AG04450 (cell line): ENCODE measurements at regions not wholly inside any gene's neighbourhood (a gene's known extent, or its start where the extent isn't known, plus 50 kb on each side); places are given as distances from the start of the nearest gene placed in this dataset.

ENCODE experiments used
- CTCF ChIA-PET: fragments of 300-600, 350-600 bp; formaldehyde crosslinking; extraction: SDS; loops from one replicate; lab custom pipeline; 2022; ENCODE audit warnings: antibody characterized with exemption, inconsistent platforms; lab: Charles Lee
- POLR2A ChIA-PET: fragments of 350-600 bp; formaldehyde crosslinking; extraction: SDS; loops from one replicate; lab custom pipeline; 2021; ENCODE audit warnings: antibody characterized with exemption, inconsistent platforms; lab: Yijun Ruan, JAX
- DNase-seq: peaks from one replicate; pipeline ENCODE4 v3.0.0-alpha.2; 2011; ENCODE audit warnings: low read depth, low spot score
- H3K27ac ChIP-seq: one replicate; pipeline ENCODE4 v1.5.1; 2012; ENCODE audit warnings: low read depth, low read length, control low read depth
- H3K27me3 ChIP-seq: one replicate; pipeline ENCODE4 v1.6.0; 2012; ENCODE audit warnings: low read length; ENCODE audit not compliant: control insufficient read depth, insufficient read depth
- H3K4me3 ChIP-seq: 2 replicates; pipeline ENCODE4 v1.5.1; 2011; ENCODE audit warnings: mild to moderate bottlenecking, low read depth, low read length, control low read depth
- H3K9me3 ChIP-seq: 2 replicates; pipeline ENCODE4 v1.5.1; 2012; ENCODE audit warnings: low read length; ENCODE audit not compliant: control insufficient read depth, insufficient read depth
- CTCF ChIP-seq: IDR thresholded peaks from 2 replicates; pipeline ENCODE4 v1.5.1; 2011; ENCODE audit warnings: low read depth, low read length, control low read depth, inconsistent platforms

DNA sequence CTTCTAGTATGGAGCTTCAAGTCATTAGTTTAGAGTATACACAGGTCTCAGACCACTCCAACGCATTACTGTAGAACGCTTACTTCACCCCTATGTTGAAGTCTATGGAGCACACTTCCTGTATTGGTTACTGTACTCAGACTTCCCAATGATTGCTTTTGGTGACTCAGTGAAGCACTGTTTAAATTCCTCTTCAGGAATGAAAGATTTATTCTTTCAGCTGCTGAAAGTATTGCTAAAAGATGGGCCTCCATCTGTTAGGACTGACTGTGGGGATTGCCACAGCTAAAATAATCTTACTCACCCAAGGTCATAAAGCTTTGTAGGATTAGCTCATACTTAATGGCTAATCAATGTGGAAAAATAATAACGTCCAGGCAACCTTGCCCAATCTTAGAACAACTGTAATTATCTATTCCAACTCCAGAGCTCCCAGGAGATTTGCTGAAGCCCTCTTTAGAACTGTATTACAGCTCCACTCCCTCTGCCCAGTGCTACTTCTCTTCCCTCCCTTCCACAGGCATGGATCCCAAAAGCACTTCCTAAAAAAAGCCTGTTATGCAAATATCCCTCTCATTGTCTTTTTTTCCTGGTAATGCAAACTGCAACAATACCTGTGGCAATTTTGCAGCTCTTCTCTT lies 281.9 kb upstream of the HS3ST1 start:
- ChIA-PET POLR2A (no interaction called here), CTCF (interaction anchor here (0.6 to 1.2 kb wide), 3 partner anchors 11 to 1155 kb away, joined by 3 to 4 read pairs (median 3); no protein-coding TSS in a partner anchor)
- no peak overlapping the region for H3K27ac ChIP-seq
- H3K27me3 ChIP-seq = no peaks in the 10 kb centered on the region
- H3K4me3 ChIP-seq = no peak overlapping the region
- DNase-seq = peak; percentile 39
- no peaks in the 10 kb centered on the region for H3K9me3 ChIP-seq
- no peak for TF ChIP-seq CTCF

GRCh38 chr4:11704186-11704830 lies 275.6 kb upstream of the HS3ST1 start:
- no peak for DNase-seq
- Histone ChIP-seq H3K9me3 (no peaks in the 10 kb centered on the region), H3K4me3 (no peak overlapping the region), H3K27me3 (no peaks in the 10 kb centered on the region), H3K27ac (no peak overlapping the region)
- no peak for TF ChIP-seq CTCF
- ChIA-PET CTCF (no interaction called here), POLR2A (no interaction called here)

DNA sequence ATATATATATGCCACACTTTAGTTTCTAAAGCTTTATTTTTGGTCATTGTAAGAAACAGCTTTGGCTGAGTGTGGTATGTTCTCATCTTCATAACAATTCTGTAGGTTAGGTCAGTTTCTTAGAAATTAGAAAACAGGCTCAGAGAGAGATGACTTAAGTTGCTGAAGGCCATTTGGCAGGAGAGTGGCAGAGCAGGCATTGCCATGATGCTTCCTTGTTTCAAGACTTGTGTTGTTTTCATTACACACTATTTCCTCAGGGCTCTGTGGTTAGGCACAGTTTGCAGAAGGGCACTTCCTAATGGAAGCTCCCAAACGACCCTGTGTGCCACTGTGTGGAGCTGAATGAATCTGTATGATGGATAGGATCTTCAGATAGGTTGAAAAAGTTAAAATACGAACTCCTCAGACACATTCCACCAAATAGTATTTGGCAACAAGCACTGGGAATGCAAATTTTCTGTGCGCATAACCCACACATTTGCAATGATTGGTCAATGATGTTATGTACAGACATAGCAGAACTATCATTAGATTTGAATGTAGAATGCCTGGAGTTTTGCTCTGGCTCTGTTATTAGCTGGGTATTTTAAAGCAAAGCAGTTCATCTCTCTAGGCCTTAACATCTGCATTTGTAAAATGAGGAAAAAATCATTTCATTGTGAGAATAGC lies 274.3 kb upstream of the HS3ST1 start:
- Histone ChIP-seq H3K27me3 (no peaks in the 10 kb centered on the region), H3K9me3 (no peaks in the 10 kb centered on the region), H3K27ac (no peak overlapping the region), H3K4me3 (no peak overlapping the region)
- ChIA-PET CTCF (no interaction called here), POLR2A (no interaction called here)
- TF ChIP-seq CTCF = no peak
- DNase-seq = no peak

DNA sequence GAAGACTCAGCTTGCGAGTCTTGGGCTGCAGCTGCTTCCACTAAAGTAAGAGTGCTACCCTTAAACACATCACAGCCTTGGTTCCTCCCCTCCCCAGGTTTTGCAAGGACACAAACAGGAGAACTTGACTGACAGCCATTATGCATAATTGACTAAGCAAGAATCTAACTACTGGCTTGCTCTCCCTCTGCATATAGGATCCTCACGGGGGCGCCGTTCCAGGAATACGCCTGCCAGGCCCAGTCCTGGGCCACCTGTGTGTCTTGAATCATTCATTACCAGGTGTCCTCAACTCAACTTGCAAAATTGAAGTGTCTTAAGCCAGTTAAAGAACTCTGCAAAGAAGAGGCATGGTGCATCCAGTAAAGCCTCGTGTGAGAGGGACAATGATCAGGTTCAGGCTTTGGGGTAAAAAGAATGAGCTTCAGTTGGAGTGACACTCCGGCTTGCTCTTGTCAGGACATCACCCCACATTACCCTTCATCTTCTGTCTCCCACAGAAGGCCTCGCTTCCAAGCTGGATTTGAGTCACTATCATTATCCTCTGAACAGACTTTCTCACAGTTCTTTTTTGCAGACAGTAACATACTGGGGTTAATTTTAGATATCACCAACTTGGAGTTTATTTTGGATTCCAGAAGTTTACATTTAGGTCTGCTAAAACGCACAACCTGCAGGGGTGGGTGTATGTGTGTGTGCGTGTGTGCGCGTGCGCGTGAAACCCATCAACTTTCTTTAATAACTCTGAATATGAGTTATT lies 273.5 kb upstream of the HS3ST1 start:
- Histone ChIP-seq H3K4me3 (no peak overlapping the region), H3K27me3 (no peaks in the 10 kb centered on the region), H3K9me3 (no peaks in the 10 kb centered on the region), H3K27ac (no peak overlapping the region)
- ChIA-PET CTCF (no interaction called here), POLR2A (no interaction called here)
- no peak for DNase-seq
- no peak for TF ChIP-seq CTCF
